ENCODE measurements at regions not wholly inside any gene's neighbourhood (a gene's known extent, or its start where the extent isn't known, plus 50 kb on each side); places are given as distances from the start of the nearest gene placed in this dataset.

DNA sequence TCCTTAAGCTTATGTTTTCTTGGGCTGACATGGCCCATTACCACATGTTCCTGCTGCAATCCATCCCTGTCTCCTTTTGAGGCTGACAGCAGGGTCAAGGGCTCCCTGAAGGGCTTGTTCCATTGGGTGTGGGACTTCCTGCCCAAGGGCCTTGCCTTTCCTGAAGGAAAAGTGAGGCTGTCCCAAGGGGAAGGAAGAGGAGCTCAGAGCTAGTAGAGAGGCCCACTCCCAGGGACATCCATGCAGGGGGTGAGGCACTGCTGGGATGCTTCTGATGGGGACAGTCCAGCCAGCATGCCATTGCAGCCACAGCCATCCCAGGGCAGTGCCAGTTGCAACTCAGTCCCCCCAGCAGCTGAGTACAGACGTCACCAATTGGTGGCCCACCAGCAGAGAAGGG lies 138.4 kb upstream of the FOXA2 start:
- intact Hi-C loops (cut with micrococcal nuclease; ENCODE audit: unreplicated experiment) (no loop called here), in situ Hi-C loops (cut with HindIII; ENCODE audit: extremely low pct_ligation_motif_present, low pct_unique_long_range_greater_than_20kb) (no loop called here)
- Histone ChIP-seq H3K36me3 (replicated peaks in 1 of 2; ENCODE audit: control insufficient read depth in 1 of 2, insufficient read depth in 2 of 2, low read length in 2 of 2) (no peaks in the 10 kb centered on the region), H4K20me1 (ENCODE audit: insufficient read depth, low read length) (no peaks in the 10 kb centered on the region), H3K27ac (ENCODE audit: extremely low read length, insufficient read depth, low read length) (no peak overlapping the region), H3K27me3 (ENCODE audit: control insufficient read depth in 1 of 2, insufficient read depth in 2 of 2, low read length in 2 of 2) (no peaks in the 10 kb centered on the region), H3K4me1 (ENCODE audit: insufficient read depth, low read length) (no peaks in the 10 kb centered on the region), H3K79me2 (ENCODE audit: insufficient read depth, low read length) (no peaks in the 10 kb centered on the region), H3K4me3 (replicated peaks in 1 of 3; ENCODE audit: insufficient read depth in 1 of 3, low read depth in 2 of 3, low read length in 3 of 3) (no peak overlapping the region), H2AFZ (ENCODE audit: low read length) (no peak overlapping the region), H3K9me3 (ENCODE audit: low read length) (no peaks in the 10 kb centered on the region), H3K4me2 (ENCODE audit: low read depth, low read length) (no peak overlapping the region), H3K9ac (ENCODE audit: insufficient read depth, low read depth, low read length) (no peak overlapping the region)
- no TSS peak for BruUV-seq (replicated peaks)
- ChIA-PET POLR2A (no interaction called here), CTCF (ENCODE audit: low intra/inter-chr PET ratio, low total read pairs) (no interaction called here)
- no peak for DNase-seq (ENCODE audit: low spot score)
- no peak for ATAC-seq
- TF ChIP-seq SP5 (CRISPR knock-in tag; IDR thresholded peaks at IDR 0.05; ENCODE audit: borderline replicate concordance, low read depth) (no peak), ZEB1 (IDR thresholded peaks at IDR 0.05; ENCODE audit: insufficient replicate concordance, low read depth) (no peak), ZNF557 (CRISPR knock-in tag; IDR thresholded peaks at IDR 0.05) (no peak), KMT2B (CRISPR knock-in tag; IDR thresholded peaks at IDR 0.05) (no peak), FOXK2 (IDR thresholded peaks at IDR 0.05) (no peak), MIER2 (CRISPR knock-in tag; IDR thresholded peaks at IDR 0.05) (no peak), IKZF1 (IDR thresholded peaks at IDR 0.05) (no peak), ZNF235 (CRISPR knock-in tag; IDR thresholded peaks at IDR 0.05; ENCODE audit: borderline replicate concordance) (no peak), RBM22 (optimal IDR thresholded peaks at IDR 0.05; ENCODE audit: low read length) (no peak)
- TF ChIP-seq, protein P1, sequence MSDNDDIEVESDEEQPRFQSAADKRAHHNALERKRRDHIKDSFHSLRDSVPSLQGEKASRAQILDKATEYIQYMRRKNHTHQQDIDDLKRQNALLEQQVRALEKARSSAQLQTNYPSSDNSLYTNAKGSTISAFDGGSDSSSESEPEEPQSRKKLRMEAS (IDR thresholded peaks at IDR 0.05), result no peak
- TF ChIP-seq, protein P2, sequence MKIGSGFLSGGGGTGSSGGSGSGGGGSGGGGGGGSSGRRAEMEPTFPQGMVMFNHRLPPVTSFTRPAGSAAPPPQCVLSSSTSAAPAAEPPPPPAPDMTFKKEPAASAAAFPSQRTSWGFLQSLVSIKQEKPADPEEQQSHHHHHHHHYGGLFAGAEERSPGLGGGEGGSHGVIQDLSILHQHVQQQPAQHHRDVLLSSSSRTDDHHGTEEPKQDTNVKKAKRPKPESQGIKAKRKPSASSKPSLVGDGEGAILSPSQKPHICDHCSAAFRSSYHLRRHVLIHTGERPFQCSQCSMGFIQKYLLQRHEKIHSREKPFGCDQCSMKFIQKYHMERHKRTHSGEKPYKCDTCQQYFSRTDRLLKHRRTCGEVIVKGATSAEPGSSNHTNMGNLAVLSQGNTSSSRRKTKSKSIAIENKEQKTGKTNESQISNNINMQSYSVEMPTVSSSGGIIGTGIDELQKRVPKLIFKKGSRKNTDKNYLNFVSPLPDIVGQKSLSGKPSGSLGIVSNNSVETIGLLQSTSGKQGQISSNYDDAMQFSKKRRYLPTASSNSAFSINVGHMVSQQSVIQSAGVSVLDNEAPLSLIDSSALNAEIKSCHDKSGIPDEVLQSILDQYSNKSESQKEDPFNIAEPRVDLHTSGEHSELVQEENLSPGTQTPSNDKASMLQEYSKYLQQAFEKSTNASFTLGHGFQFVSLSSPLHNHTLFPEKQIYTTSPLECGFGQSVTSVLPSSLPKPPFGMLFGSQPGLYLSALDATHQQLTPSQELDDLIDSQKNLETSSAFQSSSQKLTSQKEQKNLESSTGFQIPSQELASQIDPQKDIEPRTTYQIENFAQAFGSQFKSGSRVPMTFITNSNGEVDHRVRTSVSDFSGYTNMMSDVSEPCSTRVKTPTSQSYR (CRISPR knock-in tag; IDR thresholded peaks at IDR 0.05; ENCODE audit: borderline replicate concordance), result no peak
- FAIRE-seq, result no peak
- WGBS (ENCODE audit: low lambda C conversion rate), result 0% methylated on average over 1 of the region's 1 CpG

Data from HepG2 (cell line).